Natural killer cell (primary cell): ENCODE measurements at regions not wholly inside any gene's neighbourhood (a gene's known extent, or its start where the extent isn't known, plus 50 kb on each side); places are given as distances from the start of the nearest gene placed in this dataset.

Experiments used
- ATAC-seq, 3 donors: fragments of 150-1000 bp in 2 of 3; fragments of 200-7000 bp in 1 of 3; cut with Tn5 transposase; 1 replicate in 1 of 3; 2 replicates in 2 of 3; pipeline ENCODE4 v1.10.0; 2021; ENCODE audit warnings: mild to moderate bottlenecking in 2 of 3, moderate library complexity in 2 of 3
- DNase-seq, 2 donors: peaks; one replicate each; pipeline versions ENCODE4 v3.0.0 to v3.0.0-alpha.2; 2013 to 2021; ENCODE audit warnings: mixed read lengths in 1 of 2
- H3K27ac ChIP-seq: one replicate; pipeline ENCODE4 v1.5.1; 2013; ENCODE audit warnings: mild to moderate bottlenecking, low read length
- H3K27me3 ChIP-seq: one replicate; pipeline ENCODE4 v1.6.1; 2013; ENCODE audit warnings: low read length; ENCODE audit not compliant: control insufficient read depth, insufficient read depth
- H3K36me3 ChIP-seq: one replicate; pipeline ENCODE4 v1.6.1; 2013; ENCODE audit warnings: low read length; ENCODE audit not compliant: control insufficient read depth, insufficient read depth
- H3K4me1 ChIP-seq: one replicate; pipeline ENCODE4 v1.6.1; 2013; ENCODE audit warnings: low read length; ENCODE audit not compliant: control insufficient read depth, insufficient read depth
- H3K4me3 ChIP-seq: one replicate; pipeline ENCODE4 v1.5.1; 2013; ENCODE audit warnings: low read length
- H3K9me3 ChIP-seq: one replicate; pipeline ENCODE4 v1.6.1; 2013; ENCODE audit warnings: low read length; ENCODE audit not compliant: control insufficient read depth, insufficient read depth
- H3K27ac Mint-ChIP-seq, 2 donors: one replicate each; pipeline ENCODE4 v1.8.0; 2022; ENCODE audit warnings: mild to moderate bottlenecking in 2 of 2, mixed read lengths in 2 of 2, moderate library complexity in 1 of 2
- H3K27me3 Mint-ChIP-seq, 2 donors: one replicate each; pipeline ENCODE4 v1.8.0; 2022; ENCODE audit warnings: low read depth in 2 of 2, mixed read lengths in 2 of 2
- H3K36me3 Mint-ChIP-seq: one replicate; pipeline ENCODE4 v1.8.0; 2022; ENCODE audit warnings: mixed read lengths
- H3K4me1 Mint-ChIP-seq, 2 donors: one replicate each; pipeline ENCODE4 v1.8.0; 2022; ENCODE audit warnings: mixed read lengths in 2 of 2
- H3K4me3 Mint-ChIP-seq: one replicate; pipeline ENCODE4 v1.8.0; 2022; ENCODE audit warnings: mild to moderate bottlenecking, moderate library complexity, mixed read lengths
- H3K9me3 Mint-ChIP-seq, 2 donors: one replicate each; pipeline ENCODE4 v1.8.0; 2022; ENCODE audit warnings: mixed read lengths in 2 of 2
- CTCF ChIP-seq: fragments of 200-600 bp; IDR thresholded peaks from one replicate; pipeline ENCODE4 v1.8.0; 2022; ENCODE audit warnings: antibody characterized with exemption
- WGBS: methylation state at CpG from one replicate; pipeline ENCODE4 v1.1.7; 2013; ENCODE audit warnings: missing lambda C conversion rate; ENCODE audit not compliant: insufficient coverage; 5-methylcytosine and 5-hydroxymethylcytosine counted together
- intact Hi-C: fragments of 100-400 bp; cut with micrococcal nuclease; formaldehyde crosslinking; loops from one replicate; pipeline ENCODE4 v1.14.2; 2022

GRCh38 chr21:28719723-28720122, 273.0 kb downstream of the LTN1 start:
- H3K27ac Mint-ChIP-seq, result peak overlapping the region in 1 of 2 donors; percentile 26
- no peak for TF ChIP-seq CTCF

GRCh38 chr21:28714777-28715464, 277.8 kb downstream of the LTN1 start:
- no peaks in the 10 kb centered on the region for H3K36me3 ChIP-seq
- intact Hi-C loops, result no loop called here
- H3K9me3 ChIP-seq, result no peaks in the 10 kb centered on the region
- Mint-ChIP-seq H3K9me3 (peaks cover 0 to 2% of the 10 kb centered on the region in 2 donors), H3K4me1 (peaks cover 52 to 57% of the 10 kb centered on the region in 2 donors), H3K36me3 (peaks cover 15% of the 10 kb centered on the region), H3K4me3 (no peak overlapping the region), H3K27me3 (no peaks in the 10 kb centered on the region), H3K27ac (no peak overlapping the region)
- no peaks in the 10 kb centered on the region for H3K4me1 ChIP-seq
- TF ChIP-seq CTCF, result no peak
- H3K4me3 ChIP-seq, result no peak overlapping the region
- H3K27me3 ChIP-seq, result no peaks in the 10 kb centered on the region
- H3K27ac ChIP-seq, result no peak overlapping the region
- ATAC-seq (no peak), DNase-seq (no peak)
- WGBS, result no CpG with 5 or more reads among the region's 1 CpG

More at GRCh38 chr21:28719723-28720122, 273.0 kb downstream of the LTN1 start:
- 96% methylated on average over 3 of the region's 3 CpGs for WGBS
- H3K36me3 ChIP-seq, result no peaks in the 10 kb centered on the region
- Mint-ChIP-seq H3K9me3 (peaks cover 0 to 2% of the 10 kb centered on the region in 2 donors), H3K4me1 (peaks cover 31 to 43% of the 10 kb centered on the region in 2 donors), H3K4me3 (no peak overlapping the region), H3K36me3 (peaks cover 15% of the 10 kb centered on the region), H3K27me3 (no peaks in the 10 kb centered on the region)
- intact Hi-C loops, result no loop called here
- H3K4me3 ChIP-seq, result no peak overlapping the region
- no peaks in the 10 kb centered on the region for H3K27me3 ChIP-seq
- no peak overlapping the region for H3K27ac ChIP-seq
- no peaks in the 10 kb centered on the region for H3K4me1 ChIP-seq
- no peaks in the 10 kb centered on the region for H3K9me3 ChIP-seq
- no peak for DNase-seq
- no peak for ATAC-seq

GRCh38 chr21:28712411-28712810, 280.3 kb downstream of the LTN1 start:
- Mint-ChIP-seq H3K9me3 (no peaks in the 10 kb centered on the region), H3K36me3 (peaks cover 17% of the 10 kb centered on the region), H3K27me3 (no peaks in the 10 kb centered on the region), H3K27ac (peak overlapping the region in 1 of 2 donors; percentile 35), H3K4me3 (no peak overlapping the region), H3K4me1 (peaks cover 39% of the 10 kb centered on the region in 2 donors)
- intact Hi-C loops, result no loop called here
- H3K9me3 ChIP-seq, result no peaks in the 10 kb centered on the region
- DNase-seq (no peak), ATAC-seq (no peak)
- no peaks in the 10 kb centered on the region for H3K4me1 ChIP-seq
- H3K27ac ChIP-seq, result no peak overlapping the region
- no peaks in the 10 kb centered on the region for H3K27me3 ChIP-seq
- TF ChIP-seq CTCF, result no peak
- no peaks in the 10 kb centered on the region for H3K36me3 ChIP-seq
- no peak overlapping the region for H3K4me3 ChIP-seq

DNA sequence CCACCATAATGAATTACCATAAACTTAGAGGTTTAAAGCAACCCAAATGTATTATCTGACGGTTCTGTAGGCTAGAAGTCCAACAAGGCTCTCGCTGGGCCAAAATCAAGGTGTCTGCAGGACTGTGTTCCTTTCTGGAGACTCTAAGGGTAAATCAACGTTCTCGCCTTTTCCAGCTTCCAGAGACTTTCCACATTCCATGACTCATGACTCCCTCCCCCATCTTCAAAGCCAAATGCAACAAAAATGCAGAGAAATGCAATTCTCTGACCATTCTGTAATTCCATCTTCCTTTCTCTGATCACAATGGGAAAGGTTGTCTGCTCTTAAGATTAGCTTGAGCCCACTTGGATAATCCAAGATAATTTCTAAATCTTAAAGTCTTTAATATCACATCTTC, 287.1 kb downstream of the LTN1 start:
- no peak overlapping the region for H3K27ac Mint-ChIP-seq
- H3K36me3 Mint-ChIP-seq, result peaks cover 20% of the 10 kb centered on the region
- H3K4me3 Mint-ChIP-seq, result no peak overlapping the region
- no peaks in the 10 kb centered on the region for H3K9me3 ChIP-seq
- H3K4me1 Mint-ChIP-seq, result peaks cover 29 to 49% of the 10 kb centered on the region in 2 donors
- no peaks in the 10 kb centered on the region for H3K27me3 Mint-ChIP-seq
- H3K36me3 ChIP-seq, result no peaks in the 10 kb centered on the region
- no peaks in the 10 kb centered on the region for H3K27me3 ChIP-seq
- intact Hi-C loops, result no loop called here
- ATAC-seq, result no peak
- no peak overlapping the region for H3K27ac ChIP-seq
- WGBS, result 82% methylated on average over 4 of the region's 4 CpGs
- no peak for DNase-seq
- H3K4me1 ChIP-seq, result no peaks in the 10 kb centered on the region
- no peak for TF ChIP-seq CTCF
- peaks cover 4 to 10% of the 10 kb centered on the region in 2 donors for H3K9me3 Mint-ChIP-seq
- no peak overlapping the region for H3K4me3 ChIP-seq
